Progenitor cell of endocrine pancreas (in vitro differentiated cells): ENCODE measurements at regions not wholly inside any gene's neighbourhood (a gene's known extent, or its start where the extent isn't known, plus 50 kb on each side); places are given as distances from the start of the nearest gene placed in this dataset.
"Not testable (repeated sequence)": the region's sequence is repeated elsewhere in the genome, so short reads cannot be mapped to it uniquely, and the experiment has no call there.

Experiments
- DNase-seq: peaks from one replicate; pipeline ENCODE4 v3.0.0; 2021; ENCODE audit warnings: low spot score; ENCODE audit not compliant: unreplicated experiment
- H3K27ac Mint-ChIP-seq: 2 replicates; pipeline ENCODE4 v1.8.0; 2021; ENCODE audit warnings: mild to moderate bottlenecking, moderate library complexity, mixed read lengths
- H3K27me3 Mint-ChIP-seq: 2 replicates; pipeline ENCODE4 v1.8.0; 2021; ENCODE audit warnings: mixed read lengths
- H3K36me3 Mint-ChIP-seq: 2 replicates; pipeline ENCODE4 v1.8.0; 2022; ENCODE audit warnings: mixed read lengths; ENCODE audit not compliant: insufficient read depth
- H3K4me1 Mint-ChIP-seq: 2 replicates; pipeline ENCODE4 v1.8.0; 2021; ENCODE audit warnings: low read depth, mixed read lengths
- H3K4me3 Mint-ChIP-seq: 2 replicates; pipeline ENCODE4 v1.8.0; 2021; ENCODE audit warnings: low read depth, mild to moderate bottlenecking, moderate library complexity, mixed read lengths
- H3K9me3 Mint-ChIP-seq: 2 replicates; pipeline ENCODE4 v1.8.0; 2021; ENCODE audit warnings: low read depth, mixed read lengths
- CTCF ChIP-seq: fragments of 200-600 bp; sonication (generic); IDR thresholded peaks from one replicate; pipeline ENCODE4 v1.5.0; 2021; ENCODE audit warnings: antibody characterized with exemption, mild to moderate bottlenecking; ENCODE audit not compliant: unreplicated experiment

GRCh38 chr2:192419786-192420185 lies 225.1 kb upstream of the TMEFF2 start:
- Mint-ChIP-seq H3K4me1 (no peaks in the 10 kb centered on the region), H3K36me3 (no peaks in the 10 kb centered on the region), H3K4me3 (no peak overlapping the region), H3K27me3 (no peaks in the 10 kb centered on the region), H3K9me3 (peaks cover 4% of the 10 kb centered on the region), H3K27ac (no peak overlapping the region)
- DNase-seq = no peak
- TF ChIP-seq CTCF = no peak

DNA sequence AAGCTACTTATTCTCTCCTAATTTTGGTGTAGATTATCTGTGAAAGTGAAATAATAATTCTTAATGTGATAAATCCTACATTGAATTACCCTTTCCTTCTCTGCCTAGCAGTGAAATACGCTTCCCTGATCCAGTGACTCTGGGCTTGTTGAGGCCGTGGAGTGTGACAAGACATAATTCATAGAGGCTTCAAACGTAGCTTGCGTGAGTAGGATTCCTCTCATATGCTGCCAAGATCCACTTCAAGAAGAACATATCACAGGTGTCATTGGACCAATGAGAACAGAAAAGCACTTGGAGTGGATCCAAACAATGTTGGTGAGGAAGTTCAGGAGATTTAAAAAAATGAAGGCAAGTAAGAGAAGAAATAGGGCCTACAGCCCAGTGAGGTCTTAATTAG lies 221.3 kb upstream of the TMEFF2 start:
- no peaks in the 10 kb centered on the region for H3K4me1 Mint-ChIP-seq
- H3K36me3 Mint-ChIP-seq = no peaks in the 10 kb centered on the region
- no peaks in the 10 kb centered on the region for H3K27me3 Mint-ChIP-seq
- no peak for TF ChIP-seq CTCF
- H3K9me3 Mint-ChIP-seq = peaks cover 4% of the 10 kb centered on the region
- H3K4me3 Mint-ChIP-seq = no peak overlapping the region
- H3K27ac Mint-ChIP-seq = no peak overlapping the region
- DNase-seq = no peak

DNA sequence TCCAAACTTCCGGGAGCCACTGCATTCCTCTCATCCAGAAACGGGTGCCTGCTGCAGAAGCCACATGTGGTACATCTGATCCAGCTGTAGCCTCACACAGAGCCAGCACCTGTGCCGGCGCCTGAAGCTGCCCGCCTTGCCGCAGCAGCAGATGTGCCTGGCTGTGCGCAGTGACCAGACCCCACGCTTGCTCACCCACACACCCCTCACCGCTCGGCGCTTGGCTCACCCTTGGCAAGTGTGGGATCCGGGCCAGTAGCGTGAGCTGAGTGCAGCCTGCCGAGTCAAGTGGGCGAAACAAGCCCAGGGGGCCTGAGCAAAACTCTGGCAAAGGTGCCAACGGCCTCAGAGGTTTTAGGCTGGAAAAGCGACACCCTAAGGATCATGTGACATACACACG lies 220.1 kb upstream of the TMEFF2 start:
- DNase-seq = no peak
- no peak for TF ChIP-seq CTCF
- H3K27me3 Mint-ChIP-seq = no peaks in the 10 kb centered on the region
- no peaks in the 10 kb centered on the region for H3K36me3 Mint-ChIP-seq
- H3K4me1 Mint-ChIP-seq = no peaks in the 10 kb centered on the region
- H3K27ac Mint-ChIP-seq = no peak overlapping the region
- no peaks in the 10 kb centered on the region for H3K9me3 Mint-ChIP-seq
- H3K4me3 Mint-ChIP-seq = no peak overlapping the region

DNA sequence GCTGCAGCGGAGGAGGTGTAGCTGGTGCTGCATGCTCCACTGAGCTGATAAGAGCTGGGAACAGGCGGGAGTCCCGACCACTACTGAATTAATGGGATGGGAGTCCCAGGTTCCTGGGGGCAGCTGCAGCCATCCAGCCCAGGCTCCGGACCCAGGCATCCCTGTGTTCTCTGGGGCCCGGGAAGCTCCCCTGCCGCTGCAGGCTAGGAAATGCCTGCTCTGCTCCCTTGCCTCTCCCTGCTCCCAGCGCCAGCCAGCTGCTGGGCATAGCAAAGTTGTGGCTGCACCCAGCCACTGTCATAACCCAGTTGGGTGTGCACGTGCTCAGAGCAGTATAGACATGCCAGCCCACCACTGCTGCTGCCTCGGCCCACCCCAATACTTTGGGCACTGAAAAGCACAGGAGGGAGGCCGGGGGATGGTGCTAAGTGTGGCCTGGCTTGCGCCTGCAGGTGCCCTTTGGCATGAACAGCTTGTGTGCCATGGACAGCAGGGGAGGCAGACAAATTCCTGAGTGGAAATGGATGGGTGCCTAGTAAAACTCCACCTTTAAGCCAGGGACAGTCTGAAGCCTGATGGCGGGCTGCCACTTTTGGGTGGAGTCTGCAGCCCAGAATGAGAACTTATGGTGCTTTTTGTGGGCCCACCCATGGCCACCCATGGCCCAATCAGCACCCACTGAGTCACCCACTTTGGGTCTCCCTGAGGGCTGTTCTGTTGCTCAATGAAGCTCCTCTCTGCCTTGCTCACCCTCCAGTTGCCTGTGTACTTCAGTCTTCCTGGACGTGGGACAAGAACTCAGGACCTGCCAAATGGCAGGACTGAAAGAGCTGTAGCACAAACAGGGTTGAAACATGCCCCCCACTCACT lies 219.3 kb upstream of the TMEFF2 start:
- no peaks in the 10 kb centered on the region for H3K4me1 Mint-ChIP-seq
- TF ChIP-seq CTCF = no peak
- no peak for DNase-seq
- H3K9me3 Mint-ChIP-seq = no peaks in the 10 kb centered on the region
- H3K4me3 Mint-ChIP-seq = no peak overlapping the region
- H3K27ac Mint-ChIP-seq = no peak overlapping the region
- H3K36me3 Mint-ChIP-seq = no peaks in the 10 kb centered on the region
- no peaks in the 10 kb centered on the region for H3K27me3 Mint-ChIP-seq

GRCh38 chr2:192412866-192413265 lies 218.1 kb upstream of the TMEFF2 start:
- H3K4me3 Mint-ChIP-seq, H3K36me3 Mint-ChIP-seq, DNase-seq, H3K4me1 Mint-ChIP-seq, H3K27me3 Mint-ChIP-seq, H3K9me3 Mint-ChIP-seq, H3K27ac Mint-ChIP-seq: not testable (repeated sequence)

GRCh38 chr2:192412394-192412793 lies 217.7 kb upstream of the TMEFF2 start:
- TF ChIP-seq CTCF = no peak
- H3K4me3 Mint-ChIP-seq = no peak overlapping the region
- H3K36me3 Mint-ChIP-seq = no peaks in the 10 kb centered on the region
- H3K27ac Mint-ChIP-seq = no peak overlapping the region
- H3K27me3 Mint-ChIP-seq = peaks cover 12% of the 10 kb centered on the region
- H3K4me1 Mint-ChIP-seq = no peaks in the 10 kb centered on the region
- no peaks in the 10 kb centered on the region for H3K9me3 Mint-ChIP-seq
- no peak for DNase-seq
